Body of pancreas (tissue), 4 donors: ENCODE measurements at regions not wholly inside any gene's neighbourhood (a gene's known extent, or its start where the extent isn't known, plus 50 kb on each side); places are given as distances from the start of the nearest gene placed in this dataset.

ENCODE experiments used
- POLR2A ChIP-seq, 3 donors: fragments of 450-650 bp; IDR thresholded peaks; one replicate each; pipeline ENCODE4 v1.6.1; 2016; ENCODE audit warnings: antibody characterized with exemption in 3 of 3, mild to moderate bottlenecking in 2 of 3
- TF ChIP-seq, protein P1 (sequence below), 7 experiments: fragments of 450-650 bp in 4 of 7; fragments of 200-600 bp in 3 of 7; sonication (generic) in 3 of 7; IDR thresholded peaks; one replicate each; pipeline ENCODE4 v1.5.1; 2016 to 2019; ENCODE audit warnings: antibody characterized with exemption in 7 of 7

- TF ChIP-seq, protein P1, sequence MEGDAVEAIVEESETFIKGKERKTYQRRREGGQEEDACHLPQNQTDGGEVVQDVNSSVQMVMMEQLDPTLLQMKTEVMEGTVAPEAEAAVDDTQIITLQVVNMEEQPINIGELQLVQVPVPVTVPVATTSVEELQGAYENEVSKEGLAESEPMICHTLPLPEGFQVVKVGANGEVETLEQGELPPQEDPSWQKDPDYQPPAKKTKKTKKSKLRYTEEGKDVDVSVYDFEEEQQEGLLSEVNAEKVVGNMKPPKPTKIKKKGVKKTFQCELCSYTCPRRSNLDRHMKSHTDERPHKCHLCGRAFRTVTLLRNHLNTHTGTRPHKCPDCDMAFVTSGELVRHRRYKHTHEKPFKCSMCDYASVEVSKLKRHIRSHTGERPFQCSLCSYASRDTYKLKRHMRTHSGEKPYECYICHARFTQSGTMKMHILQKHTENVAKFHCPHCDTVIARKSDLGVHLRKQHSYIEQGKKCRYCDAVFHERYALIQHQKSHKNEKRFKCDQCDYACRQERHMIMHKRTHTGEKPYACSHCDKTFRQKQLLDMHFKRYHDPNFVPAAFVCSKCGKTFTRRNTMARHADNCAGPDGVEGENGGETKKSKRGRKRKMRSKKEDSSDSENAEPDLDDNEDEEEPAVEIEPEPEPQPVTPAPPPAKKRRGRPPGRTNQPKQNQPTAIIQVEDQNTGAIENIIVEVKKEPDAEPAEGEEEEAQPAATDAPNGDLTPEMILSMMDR (IDR thresholded peaks at IDR 0.05), result no peak
- TF ChIP-seq POLR2A (IDR thresholded peaks at IDR 0.05), result no peak
Measured at GRCh38 chr17:63163158-63163520, 197.1 kb downstream of the TANC2 start.
